HCT116 (cell line): ENCODE measurements at regions not wholly inside any gene's neighbourhood (a gene's known extent, or its start where the extent isn't known, plus 50 kb on each side); places are given as distances from the start of the nearest gene placed in this dataset.

ENCODE experiments used
- ATAC-seq: fragments of 200-7000 bp; cut with Tn5 transposase; 2 replicates; pipeline ENCODE4 v1.9.1; 2020; ENCODE audit warnings: mild to moderate bottlenecking, moderate library complexity
- BruUV-seq: library from RNA; stranded (reverse); fragments of 400-500 nt; replicated peaks from 2 replicates; lab custom pipeline; 2021; lab: Mats Ljungman, UMichigan
- CTCF ChIA-PET: fragments of 300-600 bp; sonication (Branson Sonifier 250); formaldehyde crosslinking; loops from one replicate; lab custom pipeline; 2021; ENCODE audit warnings: antibody characterized with exemption; lab: Charles Lee
- POLR2A ChIA-PET: fragments of 300-600, 350-600 bp; sonication (Branson Sonifier 250); formaldehyde crosslinking; loops from one replicate; lab custom pipeline; 2021; ENCODE audit warnings: antibody characterized with exemption; lab: Charles Lee
- RAD21 ChIA-PET, 2 experiments: fragments of 300-600 bp; sonication (Branson Sonifier 250); formaldehyde crosslinking; loops; one replicate each; lab custom pipeline; 2023; ENCODE audit warnings: low total read pairs in 2 of 2; ENCODE audit not compliant: uncharacterized antibody in 2 of 2, unreplicated experiment in 2 of 2, low non-redundant PET in 1 of 2; lab: Charles Lee
- DNase-seq: peaks from one replicate; pipeline ENCODE4 v3.0.0-alpha.2; 2010; ENCODE audit warnings: low read depth, low spot score
- H2AFZ ChIP-seq: fragments of 200-600 bp; shearing (Covaris generic), sonication (generic); 2 replicates; pipeline ENCODE4 v1.6.1; 2017; ENCODE audit warnings: low read depth, mixed run types, mixed read lengths, antibody characterized with exemption, low read length; ENCODE audit not compliant: poor library complexity, severe bottlenecking
- H3K27ac ChIP-seq: 2 replicates; pipeline ENCODE4 v1.5.1; 2012; ENCODE audit warnings: low read depth, low read length
- H3K27me3 ChIP-seq: fragments of 200-600 bp; sonication (generic); 2 replicates; pipeline ENCODE4 v1.6.1; 2016; ENCODE audit warnings: mixed run types, low read length, mixed read lengths; ENCODE audit not compliant: insufficient read depth
- H3K36me3 ChIP-seq, 2 experiments: fragments of 200-500 bp in 1 of 2; fragments of 200-600 bp in 1 of 2; sonication (Bioruptor generic) in 1 of 2; sonication (generic) in 1 of 2; 2 replicates each; pipeline versions ENCODE4 v1.5.1 to v1.6.1; 2014 to 2016; ENCODE audit warnings: low read length in 2 of 2, inconsistent platforms in 1 of 2, mixed read lengths in 1 of 2, mixed run types in 1 of 2; ENCODE audit not compliant: insufficient read depth in 2 of 2, control insufficient read depth in 1 of 2
- H3K4me1 ChIP-seq, 2 experiments: fragments of 200-600 bp in 1 of 2; sonication (generic) in 1 of 2; 2 replicates each; pipeline versions ENCODE4 v1.5.1 to v1.6.1; 2012 to 2017; ENCODE audit warnings: low read length in 2 of 2, inconsistent platforms in 1 of 2, mild to moderate bottlenecking in 1 of 2, mixed read lengths in 1 of 2, mixed run types in 1 of 2, moderate library complexity in 1 of 2; ENCODE audit not compliant: insufficient read depth in 2 of 2, control insufficient read depth in 1 of 2
- H3K4me2 ChIP-seq: fragments of 200-600 bp; sonication (generic); 2 replicates; pipeline ENCODE4 v1.6.1; 2017; ENCODE audit warnings: mixed run types, low read length, mixed read lengths
- H3K4me3 ChIP-seq, 2 experiments: fragments of 200-600 bp in 1 of 2; sonication (generic) in 1 of 2; replicated peaks in 1 of 2; 2 replicates each; pipeline ENCODE4 v1.5.1; 2011 to 2016; ENCODE audit warnings: low read length in 2 of 2, control low read depth in 1 of 2, low read depth in 1 of 2, mild to moderate bottlenecking in 1 of 2, mixed read lengths in 1 of 2, mixed run types in 1 of 2
- H3K79me2 ChIP-seq: fragments of 200-600 bp; sonication (generic); 2 replicates; pipeline ENCODE4 v1.6.1; 2017; ENCODE audit warnings: mild to moderate bottlenecking, mixed run types, low read length, moderate library complexity, mixed read lengths; ENCODE audit not compliant: insufficient read depth
- H3K9ac ChIP-seq: fragments of 200-600 bp; sonication (generic); 2 replicates; pipeline ENCODE4 v1.6.1; 2016; ENCODE audit warnings: low read length, mixed read lengths
- H3K9me2 ChIP-seq: fragments of 200-600 bp; sonication (generic), shearing (Covaris generic); 2 replicates; pipeline ENCODE4 v1.6.1; 2017; ENCODE audit warnings: mixed run types, mild to moderate bottlenecking, moderate library complexity; ENCODE audit not compliant: insufficient read depth
- H3K9me3 ChIP-seq, 2 experiments: fragments of 200-500 bp in 1 of 2; fragments of 200-600 bp in 1 of 2; sonication (Bioruptor generic) in 1 of 2; sonication (generic) in 1 of 2; 2 replicates each; pipeline ENCODE4 v1.6.1; 2014 to 2017; ENCODE audit warnings: low read length in 2 of 2, mixed read lengths in 2 of 2, inconsistent platforms in 1 of 2, low read depth in 1 of 2, mild to moderate bottlenecking in 1 of 2, mixed run types in 1 of 2, moderate library complexity in 1 of 2; ENCODE audit not compliant: control insufficient read depth in 1 of 2, insufficient read depth in 1 of 2
- H4K20me1 ChIP-seq: fragments of 200-600 bp; sonication (generic), shearing (Covaris generic); 2 replicates; pipeline ENCODE4 v1.6.1; 2017; ENCODE audit warnings: mixed run types, mild to moderate bottlenecking, moderate library complexity; ENCODE audit not compliant: insufficient read depth
- CBX3 ChIP-seq: IDR thresholded peaks from 2 replicates; pipeline ENCODE4 v1.6.1; 2012; ENCODE audit warnings: low read depth
- ELF1 ChIP-seq: IDR thresholded peaks from 2 replicates; pipeline ENCODE4 v1.6.1; 2012; ENCODE audit warnings: low read depth, borderline replicate concordance
- EZH2 ChIP-seq: fragments of 200-600 bp; sonication (generic); IDR thresholded peaks from 2 replicates; pipeline ENCODE4 v1.6.1; 2017; ENCODE audit warnings: antibody characterized with exemption, mixed run types
- EZH2phosphoT487 ChIP-seq: fragments of 200-600 bp; IDR thresholded peaks from 2 replicates; pipeline ENCODE4 v1.6.1; 2018; ENCODE audit warnings: antibody characterized with exemption, borderline replicate concordance
- FOSL1 ChIP-seq: IDR thresholded peaks from 2 replicates; pipeline ENCODE4 v1.6.1; 2012; ENCODE audit warnings: low read depth
- POLR2A ChIP-seq: IDR thresholded peaks from 2 replicates; pipeline ENCODE4 v1.7.0; 2011; ENCODE audit warnings: borderline replicate concordance; ENCODE audit not compliant: insufficient read depth, insufficient read length; ENCODE audit errors: extremely low read depth
- YY1 ChIP-seq: IDR thresholded peaks from 2 replicates; pipeline ENCODE4 v1.6.1; 2011; ENCODE audit warnings: low read length, low read depth, moderate library complexity, mild to moderate bottlenecking; ENCODE audit not compliant: insufficient replicate concordance; ENCODE audit errors: extremely low read depth
- ZBTB33 ChIP-seq: IDR thresholded peaks from 2 replicates; pipeline ENCODE4 v1.6.1; 2011; ENCODE audit warnings: mild to moderate bottlenecking, low read length, moderate library complexity; ENCODE audit not compliant: insufficient replicate concordance; ENCODE audit errors: extremely low read depth
- ZNF274 ChIP-seq: fragments of 200-500 bp; sonication (Bioruptor generic); IDR thresholded peaks from 2 replicates; pipeline ENCODE4 v1.6.1; 2014; ENCODE audit warnings: mild to moderate bottlenecking, low read depth, low read length, inconsistent platforms
- intact Hi-C: fragments of 100-400 bp; cut with micrococcal nuclease; formaldehyde crosslinking; loops from 2 replicates; pipeline ENCODE4 v1.10.0; 2022

GRCh38 chr1:4408380-4408779, 246.0 kb upstream of the AJAP1 start:
- BruUV-seq = no TSS peak
- intact Hi-C loops = no loop called here

GRCh38 chr1:4411862-4412261, 242.5 kb upstream of the AJAP1 start:
- no peak for TF ChIP-seq ELF1
- no peak for TF ChIP-seq YY1
- TF ChIP-seq CBX3 = no peak
- no peak for TF ChIP-seq POLR2A
- TF ChIP-seq EZH2phosphoT487 = no peak
- TF ChIP-seq FOSL1 = no peak
- Histone ChIP-seq H3K4me2 (no peak overlapping the region), H4K20me1 (no peaks in the 10 kb centered on the region), H3K9ac (no peak overlapping the region), H2AFZ (no peak overlapping the region), H3K9me3 (no peaks in the 10 kb centered on the region), H3K4me1 (no peaks in the 10 kb centered on the region), H3K9me2 (no peaks in the 10 kb centered on the region), H3K79me2 (no peaks in the 10 kb centered on the region), H3K4me3 (no peak overlapping the region), H3K36me3 (no peaks in the 10 kb centered on the region), H3K27me3 (no peaks in the 10 kb centered on the region), H3K27ac (no peak overlapping the region)
- intact Hi-C loops = no loop called here
- ChIA-PET RAD21 (no interaction called here), POLR2A (no interaction called here), CTCF (no interaction called here)
- no peak for DNase-seq
- no TSS peak for BruUV-seq
- no peak for ATAC-seq

More at GRCh38 chr1:4408380-4408779, 246.0 kb upstream of the AJAP1 start:
- Histone ChIP-seq H3K4me1 (no peaks in the 10 kb centered on the region), H3K9ac (no peak overlapping the region), H3K4me3 (no peak overlapping the region), H3K4me2 (no peak overlapping the region), H3K9me2 (no peaks in the 10 kb centered on the region), H2AFZ (no peak overlapping the region), H4K20me1 (no peaks in the 10 kb centered on the region), H3K9me3 (no peaks in the 10 kb centered on the region), H3K27me3 (no peaks in the 10 kb centered on the region), H3K36me3 (no peaks in the 10 kb centered on the region), H3K79me2 (no peaks in the 10 kb centered on the region), H3K27ac (no peak overlapping the region)
- POLR2A ChIA-PET = no interaction called here
- TF ChIP-seq ZBTB33 (no peak), EZH2 (no peak), ZNF274 (no peak), ELF1 (no peak)
- ATAC-seq (no peak), DNase-seq (no peak)
- RAD21 ChIA-PET = no interaction called here
- CTCF ChIA-PET = no interaction called here
